ENCODE measurements at regions not wholly inside any gene's neighbourhood (a gene's known extent, or its start where the extent isn't known, plus 50 kb on each side); places are given as distances from the start of the nearest gene placed in this dataset.

GRCh38 chr3:72265256-72266015, 480.5 kb upstream of the PROK2 start:
- no peak for DNase-seq

- DNase-seq, result no peak
These were observed 478.5 kb upstream of the PROK2 start for GRCh38 chr3:72263223-72263990.

GRCh38 chr3:72262736-72263135, 477.8 kb upstream of the PROK2 start:
- no peak for DNase-seq

- DNase-seq, result no peak
These were observed 476.9 kb upstream of the PROK2 start for GRCh38 chr3:72261566-72262564.

GRCh38 chr3:72260588-72260910, 475.6 kb upstream of the PROK2 start:
- no peak for DNase-seq

- DNase-seq, result no peak
These were observed 475.0 kb upstream of the PROK2 start for GRCh38 chr3:72259755-72260587.

- DNase-seq, result no peak
These were observed 473.6 kb upstream of the PROK2 start for GRCh38 chr3:72258361-72259141.

- DNase-seq, result no peak
These were observed 472.8 kb upstream of the PROK2 start for GRCh38 chr3:72257738-72258137.

GRCh38 chr3:72257203-72257602, 472.3 kb upstream of the PROK2 start:
- no peak for DNase-seq

- no peak for DNase-seq
These were observed 471.8 kb upstream of the PROK2 start for GRCh38 chr3:72256716-72257115.

GRCh38 chr3:72255791-72256559, 471.0 kb upstream of the PROK2 start:
- DNase-seq, result peak; percentile 28

GRCh38 chr3:72255191-72255590, 470.2 kb upstream of the PROK2 start:
- DNase-seq, result no peak

GRCh38 chr3:72254483-72254882, 469.5 kb upstream of the PROK2 start:
- no peak for DNase-seq

- no peak for DNase-seq
These were observed 465.8 kb upstream of the PROK2 start for GRCh38 chr3:72250725-72251124.

GRCh38 chr3:72248869-72249268, 463.9 kb upstream of the PROK2 start:
- no peak for DNase-seq

GRCh38 chr3:72248389-72248761, 463.4 kb upstream of the PROK2 start:
- DNase-seq, result no peak

- no peak for DNase-seq
These were observed 462.9 kb upstream of the PROK2 start for GRCh38 chr3:72247645-72248388.

GRCh38 chr3:72247126-72247525, 462.2 kb upstream of the PROK2 start:
- DNase-seq, result no peak

GRCh38 chr3:72246685-72247084, 461.7 kb upstream of the PROK2 start:
- no peak for DNase-seq
